Right lobe of liver (tissue), 6 donors: ENCODE measurements at regions not wholly inside any gene's neighbourhood (a gene's known extent, or its start where the extent isn't known, plus 50 kb on each side); places are given as distances from the start of the nearest gene placed in this dataset.

Source experiments
- ATAC-seq, 4 donors: fragments of 200-7000 bp; cut with Tn5 transposase; one replicate each; pipeline ENCODE4 v1.9.1; 2020; ENCODE audit warnings: mild to moderate bottlenecking in 4 of 4, moderate library complexity in 4 of 4
- DNase-seq, 3 donors: peaks; one replicate each; pipeline ENCODE4 v3.0.0-alpha.2; 2020
- H3K27ac ChIP-seq, 3 donors: fragments of 200-600 bp; one replicate each; pipeline ENCODE4 v1.8.0; 2022
- H3K27me3 ChIP-seq, 2 donors: fragments of 200-600 bp; one replicate each; pipeline ENCODE4 v1.8.0; 2022
- H3K36me3 ChIP-seq, 4 donors: fragments of 200-600 bp; sonication (generic) in 1 of 4; one replicate each; pipeline versions ENCODE4 v1.5.1 to v1.8.0; 2017 to 2022; ENCODE audit warnings: control low read depth in 1 of 4
- H3K4me1 ChIP-seq, 4 donors: fragments of 200-600 bp; sonication (generic) in 1 of 4; one replicate each; pipeline versions ENCODE4 v1.5.1 to v1.8.0; 2017 to 2022; ENCODE audit warnings: control low read depth in 1 of 4
- H3K4me3 ChIP-seq, 3 donors: fragments of 200-600 bp; one replicate each; pipeline ENCODE4 v1.8.0; 2022
- H3K9me3 ChIP-seq, 4 donors: fragments of 200-600 bp; sonication (generic) in 1 of 4; one replicate each; pipeline versions ENCODE4 v1.5.1 to v1.8.0; 2017 to 2022; ENCODE audit warnings: control low read depth in 1 of 4
- POLR2A ChIP-seq: fragments of 450-650 bp; IDR thresholded peaks from one replicate; pipeline ENCODE4 v1.6.1; 2017; ENCODE audit warnings: antibody characterized with exemption, mild to moderate bottlenecking
- WGBS: methylation state at CpG from one replicate; pipeline ENCODE4 v1.1.6; 2018; ENCODE audit warnings: low coverage, low lambda C conversion rate; ENCODE audit not compliant: insufficient coverage; ENCODE audit errors: missing lambda C conversion rate; 5-methylcytosine and 5-hydroxymethylcytosine counted together
- intact Hi-C, 2 donors: fragments of 100-400 bp; cut with DNase I; formaldehyde crosslinking; loops; one replicate each; pipeline versions ENCODE4 v1.11.2 to v1.14.1; 2022
- TF ChIP-seq, protein P1 (sequence below), 4 donors: fragments of 200-600 bp in 3 of 4; fragments of 450-650 bp in 1 of 4; IDR thresholded peaks; one replicate each; pipeline versions ENCODE4 v1.5.1 to v1.8.0; 2016 to 2022; ENCODE audit warnings: antibody characterized with exemption in 4 of 4, mild to moderate bottlenecking in 2 of 4
- donor health status: DM: no; HTN: yes; CAD: no.
- donor health status: DM: no; HTN: no; CAD: no.
- donor health status: DM: no; HTN: no; CAD: no.
- donor health status: DM: no; HTN: yes; CAD: no.
- donor health status: DM: no; HTN: yes; CAD: no.

GRCh38 chr20:52731093-52731492, 241.1 kb upstream of the TSHZ2 start:
- 30% methylated on average over 3 of the region's 3 CpGs for WGBS

GRCh38 chr20:52727740-52728456, 244.3 kb upstream of the TSHZ2 start:
- 85% methylated on average over 13 of the region's 24 CpGs for WGBS
- H3K36me3 ChIP-seq, result no peaks in the 10 kb centered on the region
- no peak for DNase-seq
- no peaks in the 10 kb centered on the region for H3K27me3 ChIP-seq
- H3K4me3 ChIP-seq, result no peak overlapping the region
- no peaks in the 10 kb centered on the region for H3K4me1 ChIP-seq
- H3K27ac ChIP-seq, result no peak overlapping the region
- H3K9me3 ChIP-seq, result no peaks in the 10 kb centered on the region
- TF ChIP-seq, protein P1, sequence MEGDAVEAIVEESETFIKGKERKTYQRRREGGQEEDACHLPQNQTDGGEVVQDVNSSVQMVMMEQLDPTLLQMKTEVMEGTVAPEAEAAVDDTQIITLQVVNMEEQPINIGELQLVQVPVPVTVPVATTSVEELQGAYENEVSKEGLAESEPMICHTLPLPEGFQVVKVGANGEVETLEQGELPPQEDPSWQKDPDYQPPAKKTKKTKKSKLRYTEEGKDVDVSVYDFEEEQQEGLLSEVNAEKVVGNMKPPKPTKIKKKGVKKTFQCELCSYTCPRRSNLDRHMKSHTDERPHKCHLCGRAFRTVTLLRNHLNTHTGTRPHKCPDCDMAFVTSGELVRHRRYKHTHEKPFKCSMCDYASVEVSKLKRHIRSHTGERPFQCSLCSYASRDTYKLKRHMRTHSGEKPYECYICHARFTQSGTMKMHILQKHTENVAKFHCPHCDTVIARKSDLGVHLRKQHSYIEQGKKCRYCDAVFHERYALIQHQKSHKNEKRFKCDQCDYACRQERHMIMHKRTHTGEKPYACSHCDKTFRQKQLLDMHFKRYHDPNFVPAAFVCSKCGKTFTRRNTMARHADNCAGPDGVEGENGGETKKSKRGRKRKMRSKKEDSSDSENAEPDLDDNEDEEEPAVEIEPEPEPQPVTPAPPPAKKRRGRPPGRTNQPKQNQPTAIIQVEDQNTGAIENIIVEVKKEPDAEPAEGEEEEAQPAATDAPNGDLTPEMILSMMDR (IDR thresholded peaks at IDR 0.05), result no peak
- no peak for TF ChIP-seq POLR2A
- ATAC-seq, result no peak
- intact Hi-C loops, result no loop called here

More at GRCh38 chr20:52731093-52731492, 241.1 kb upstream of the TSHZ2 start:
- H3K27ac ChIP-seq, result no peak overlapping the region
- DNase-seq, result no peak
- TF ChIP-seq, protein P1 (IDR thresholded peaks at IDR 0.05), result no peak
- TF ChIP-seq POLR2A, result no peak
- H3K36me3 ChIP-seq, result no peaks in the 10 kb centered on the region
- intact Hi-C loops, result no loop called here
- no peak for ATAC-seq
- no peaks in the 10 kb centered on the region for H3K4me1 ChIP-seq
- H3K4me3 ChIP-seq, result no peak overlapping the region
- no peaks in the 10 kb centered on the region for H3K9me3 ChIP-seq
- H3K27me3 ChIP-seq, result no peaks in the 10 kb centered on the region

DNA sequence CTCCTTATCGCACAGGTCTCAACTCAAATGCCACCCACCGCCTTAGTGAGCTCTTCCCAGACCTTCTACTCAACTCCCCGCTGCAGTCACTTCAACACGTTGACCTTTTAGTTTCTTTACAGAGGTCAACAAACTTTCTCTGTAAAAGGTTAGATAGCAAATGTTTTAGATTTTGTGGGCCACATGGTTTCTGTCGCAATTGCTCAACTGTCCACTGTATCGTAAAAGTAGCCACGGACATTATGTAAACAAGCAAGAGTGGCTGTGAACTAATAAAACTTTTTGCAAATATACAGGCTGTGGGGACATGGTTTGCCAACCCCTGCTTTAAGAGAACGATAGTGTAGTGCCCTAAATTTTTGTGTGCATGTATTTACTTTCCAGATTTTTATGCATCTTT, 247.6 kb upstream of the TSHZ2 start:
- intact Hi-C loops, result no loop called here
- no peak overlapping the region for H3K4me3 ChIP-seq
- H3K27me3 ChIP-seq, result no peaks in the 10 kb centered on the region
- TF ChIP-seq, protein P1 (IDR thresholded peaks at IDR 0.05), result no peak
- no peak for TF ChIP-seq POLR2A
- no peaks in the 10 kb centered on the region for H3K36me3 ChIP-seq
- DNase-seq (no peak), ATAC-seq (peak in 1 of 4 donors; percentile 44)
- no peak overlapping the region for H3K27ac ChIP-seq
- no peaks in the 10 kb centered on the region for H3K4me1 ChIP-seq
- 40% methylated on average over 8 of the region's 8 CpGs for WGBS
- H3K9me3 ChIP-seq, result no peaks in the 10 kb centered on the region

DNA sequence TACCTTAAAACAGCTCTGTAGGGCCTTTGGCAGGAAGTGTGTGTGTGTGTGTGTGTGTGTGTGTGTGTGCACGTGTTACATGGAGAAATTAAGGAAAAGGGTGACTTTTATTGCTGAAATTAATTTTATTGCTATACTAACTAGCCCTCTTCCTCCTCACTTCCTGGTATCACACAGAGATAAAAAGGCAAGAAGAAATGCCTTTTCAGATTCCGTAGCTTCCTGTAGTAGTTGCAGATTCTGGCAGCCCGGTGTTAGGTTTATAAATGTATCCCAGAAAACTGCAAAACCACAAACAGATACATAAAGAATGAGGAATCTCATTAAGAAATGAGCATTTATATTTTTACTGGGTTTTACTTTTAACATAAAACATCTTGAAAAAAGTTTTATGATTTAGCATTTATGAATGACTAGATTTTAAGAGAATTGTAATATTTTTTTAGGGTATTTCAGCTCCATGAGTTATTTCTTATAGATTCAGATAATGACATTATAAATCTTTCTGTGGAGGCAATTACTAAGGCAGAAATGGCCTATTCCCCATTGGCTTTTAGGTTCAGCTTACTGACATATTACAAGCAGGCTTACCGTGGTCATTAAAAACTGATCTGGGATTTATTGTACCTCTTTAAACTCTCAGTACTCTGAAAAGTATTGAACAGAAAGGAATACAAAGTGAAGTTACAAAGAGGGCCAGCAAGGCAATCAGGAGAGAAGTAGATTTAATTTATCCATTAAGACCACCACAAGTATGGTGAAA, 249.1 kb upstream of the TSHZ2 start:
- H3K27ac ChIP-seq, result no peak overlapping the region
- H3K4me1 ChIP-seq, result no peaks in the 10 kb centered on the region
- no peaks in the 10 kb centered on the region for H3K27me3 ChIP-seq
- intact Hi-C loops, result no loop called here
- WGBS, result 65% methylated on average over 4 of the region's 4 CpGs
- DNase-seq (no peak), ATAC-seq (no peak)
- TF ChIP-seq POLR2A, result no peak
- TF ChIP-seq, protein P1 (IDR thresholded peaks at IDR 0.05), result no peak
- no peaks in the 10 kb centered on the region for H3K36me3 ChIP-seq
- H3K9me3 ChIP-seq, result no peaks in the 10 kb centered on the region
- H3K4me3 ChIP-seq, result no peak overlapping the region
